ENCODE measurements at regions not wholly inside any gene's neighbourhood (a gene's known extent, or its start where the extent isn't known, plus 50 kb on each side); places are given as distances from the start of the nearest gene placed in this dataset.

DNA sequence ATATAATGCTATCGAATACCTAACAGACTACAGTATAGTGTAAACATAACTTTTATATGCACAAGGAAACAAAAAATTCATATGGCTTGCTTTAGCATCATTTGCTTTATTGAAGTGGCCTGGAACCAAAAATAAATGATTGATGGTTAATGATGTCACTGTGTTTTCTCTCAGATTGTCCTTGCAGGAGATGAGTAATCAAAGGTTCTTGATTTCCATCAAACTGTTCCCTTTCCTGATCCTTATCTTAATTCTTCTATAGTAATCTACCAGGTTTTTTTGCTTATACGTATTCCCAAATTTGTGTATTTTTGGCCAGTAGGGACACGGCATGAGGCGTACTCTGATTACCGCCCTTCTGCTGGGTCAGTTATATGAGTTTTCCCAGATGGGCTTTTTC is 104.9 kb upstream of the CXCR4 start:
- DNase-seq = no peak
- no peak overlapping the region for H3K4me3 ChIP-seq (replicated peaks in 1 of 3)
- no peaks in the 10 kb centered on the region for H3K27me3 ChIP-seq
- no peaks in the 10 kb centered on the region for H3K36me3 ChIP-seq
- intact Hi-C loops (cut with DNase I) = no loop called here
- H3K4me1 ChIP-seq = no peaks in the 10 kb centered on the region
- no peak overlapping the region for H3K27ac ChIP-seq
- no peaks in the 10 kb centered on the region for H3K9me3 ChIP-seq
- no peak for TF ChIP-seq POLR2A (IDR thresholded peaks at IDR 0.05)
- TF ChIP-seq, protein P1, sequence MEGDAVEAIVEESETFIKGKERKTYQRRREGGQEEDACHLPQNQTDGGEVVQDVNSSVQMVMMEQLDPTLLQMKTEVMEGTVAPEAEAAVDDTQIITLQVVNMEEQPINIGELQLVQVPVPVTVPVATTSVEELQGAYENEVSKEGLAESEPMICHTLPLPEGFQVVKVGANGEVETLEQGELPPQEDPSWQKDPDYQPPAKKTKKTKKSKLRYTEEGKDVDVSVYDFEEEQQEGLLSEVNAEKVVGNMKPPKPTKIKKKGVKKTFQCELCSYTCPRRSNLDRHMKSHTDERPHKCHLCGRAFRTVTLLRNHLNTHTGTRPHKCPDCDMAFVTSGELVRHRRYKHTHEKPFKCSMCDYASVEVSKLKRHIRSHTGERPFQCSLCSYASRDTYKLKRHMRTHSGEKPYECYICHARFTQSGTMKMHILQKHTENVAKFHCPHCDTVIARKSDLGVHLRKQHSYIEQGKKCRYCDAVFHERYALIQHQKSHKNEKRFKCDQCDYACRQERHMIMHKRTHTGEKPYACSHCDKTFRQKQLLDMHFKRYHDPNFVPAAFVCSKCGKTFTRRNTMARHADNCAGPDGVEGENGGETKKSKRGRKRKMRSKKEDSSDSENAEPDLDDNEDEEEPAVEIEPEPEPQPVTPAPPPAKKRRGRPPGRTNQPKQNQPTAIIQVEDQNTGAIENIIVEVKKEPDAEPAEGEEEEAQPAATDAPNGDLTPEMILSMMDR (IDR thresholded peaks at IDR 0.05) = no peak
- WGBS, 2 donors = 77 to 79% methylated on average over 5 of the region's 5 CpGs

DNA sequence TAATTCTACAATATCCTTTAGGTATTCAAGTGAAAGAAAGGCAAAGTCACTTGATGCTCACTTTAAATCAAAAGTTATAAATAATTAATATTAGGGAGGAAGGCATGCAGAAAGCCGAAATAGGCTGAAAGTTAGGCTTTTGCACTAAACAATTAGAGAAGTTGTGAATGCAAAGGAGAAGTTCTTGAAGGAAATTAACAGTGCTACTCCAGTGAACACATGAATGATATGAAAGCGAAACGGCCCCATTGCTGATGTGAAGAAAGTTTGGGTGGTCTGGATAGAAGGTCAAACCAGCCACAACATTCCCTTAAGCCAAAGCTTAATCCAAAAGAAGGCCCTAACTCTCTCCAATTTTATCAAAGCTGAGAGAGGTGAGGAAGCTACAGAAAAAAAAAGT is 103.1 kb upstream of the CXCR4 start:
- 86 to 94% methylated on average over 3 of the region's 3 CpGs for WGBS, 2 donors
- no peak for DNase-seq
- no peak overlapping the region for H3K27ac ChIP-seq
- no peak overlapping the region for H3K4me3 ChIP-seq (replicated peaks in 1 of 3)
- TF ChIP-seq, protein P1 (IDR thresholded peaks at IDR 0.05) = no peak
- TF ChIP-seq POLR2A (IDR thresholded peaks at IDR 0.05) = no peak
- H3K36me3 ChIP-seq = no peaks in the 10 kb centered on the region
- H3K9me3 ChIP-seq = no peaks in the 10 kb centered on the region
- H3K27me3 ChIP-seq = no peaks in the 10 kb centered on the region
- H3K4me1 ChIP-seq = no peaks in the 10 kb centered on the region
- intact Hi-C loops (cut with DNase I) = no loop called here

DNA sequence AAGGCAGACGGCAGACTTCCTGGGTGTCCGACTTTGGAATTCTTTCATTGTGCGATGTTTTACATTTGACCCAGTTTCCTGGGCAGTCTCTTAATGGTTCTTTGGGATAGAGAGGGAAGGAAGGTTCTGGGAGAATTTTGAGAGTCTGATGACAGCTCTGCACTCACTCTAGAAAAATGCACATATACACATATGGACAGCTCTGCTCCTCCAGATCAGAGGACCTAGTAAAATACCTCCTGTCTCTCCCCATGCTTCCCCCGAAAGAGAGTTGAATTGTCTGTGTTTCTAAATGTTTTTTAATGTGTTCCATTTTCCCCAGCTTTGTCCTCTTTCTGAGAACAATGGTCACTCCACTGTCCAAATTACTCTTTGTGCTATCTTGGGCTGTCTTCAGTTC is 102.0 kb upstream of the CXCR4 start:
- TF ChIP-seq, protein P1 (IDR thresholded peaks at IDR 0.05) = no peak
- no peak for TF ChIP-seq POLR2A (IDR thresholded peaks at IDR 0.05)
- DNase-seq = no peak
- 72 to 86% methylated on average over 4 of the region's 4 CpGs for WGBS, 2 donors
- Histone ChIP-seq H3K4me1 (no peaks in the 10 kb centered on the region), H3K36me3 (no peaks in the 10 kb centered on the region), H3K4me3 (replicated peaks in 1 of 3) (no peak overlapping the region), H3K27me3 (no peaks in the 10 kb centered on the region), H3K27ac (no peak overlapping the region), H3K9me3 (no peaks in the 10 kb centered on the region)
- intact Hi-C loops (cut with DNase I) = no loop called here

DNA sequence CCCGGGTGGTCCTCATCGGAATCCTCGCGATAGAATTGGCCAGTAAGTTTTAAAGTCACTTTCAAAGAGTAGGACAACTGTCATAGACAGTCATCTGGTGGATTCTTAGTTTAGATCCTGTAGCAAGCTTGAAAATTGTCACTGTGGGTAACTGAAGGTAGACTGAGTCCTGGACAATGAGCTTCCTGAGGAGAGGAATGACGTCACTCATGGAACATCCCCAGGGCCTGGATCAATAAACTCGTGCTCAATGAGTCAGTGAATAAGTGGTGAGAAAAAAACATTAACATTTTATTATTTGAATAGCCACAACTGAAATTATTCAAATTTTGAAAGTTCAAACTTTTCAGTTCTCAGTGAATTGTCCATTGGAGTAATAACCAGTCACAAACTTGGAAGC is 101.4 kb upstream of the CXCR4 start:
- 76 to 86% methylated on average over 6 of the region's 6 CpGs for WGBS, 2 donors
- no peaks in the 10 kb centered on the region for H3K4me1 ChIP-seq
- intact Hi-C loops (cut with DNase I) = no loop called here
- TF ChIP-seq, protein P1 (IDR thresholded peaks at IDR 0.05) = no peak
- TF ChIP-seq POLR2A (IDR thresholded peaks at IDR 0.05) = no peak
- no peak for DNase-seq
- no peaks in the 10 kb centered on the region for H3K36me3 ChIP-seq
- no peaks in the 10 kb centered on the region for H3K27me3 ChIP-seq
- no peak overlapping the region for H3K27ac ChIP-seq
- no peak overlapping the region for H3K4me3 ChIP-seq (replicated peaks in 1 of 3)
- no peaks in the 10 kb centered on the region for H3K9me3 ChIP-seq

DNA sequence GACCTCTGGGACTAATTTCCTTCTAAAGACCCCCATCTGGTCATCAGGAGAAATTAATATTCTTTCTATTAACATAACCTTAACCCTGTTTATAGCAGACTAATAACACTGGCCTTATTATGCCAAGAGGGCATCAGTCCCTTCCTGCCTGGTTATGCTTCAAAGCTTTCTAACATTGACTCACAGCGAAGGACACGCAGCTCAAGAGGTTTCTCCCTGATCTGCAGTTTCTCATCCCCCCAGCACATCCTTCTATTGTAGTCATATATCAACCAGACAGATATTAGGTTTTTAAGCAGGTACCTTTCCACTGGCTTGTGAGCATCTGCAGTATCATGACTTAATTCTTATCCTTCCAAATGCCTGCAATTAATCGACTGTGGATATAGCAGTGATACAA is 100.0 kb upstream of the CXCR4 start:
- no peaks in the 10 kb centered on the region for H3K9me3 ChIP-seq
- 91 to 92% methylated on average over 3 of the region's 3 CpGs for WGBS, 2 donors
- no peak overlapping the region for H3K27ac ChIP-seq
- H3K36me3 ChIP-seq = no peaks in the 10 kb centered on the region
- DNase-seq = no peak
- intact Hi-C loops (cut with DNase I) = no loop called here
- no peaks in the 10 kb centered on the region for H3K27me3 ChIP-seq
- TF ChIP-seq POLR2A (IDR thresholded peaks at IDR 0.05) = no peak
- TF ChIP-seq, protein P1 (IDR thresholded peaks at IDR 0.05) = no peak
- no peak overlapping the region for H3K4me3 ChIP-seq (replicated peaks in 1 of 3)
- no peaks in the 10 kb centered on the region for H3K4me1 ChIP-seq

All from thyroid gland (tissue), 4 donors.